ENCODE measurements at regions not wholly inside any gene's neighbourhood (a gene's known extent, or its start where the extent isn't known, plus 50 kb on each side); places are given as distances from the start of the nearest gene placed in this dataset.

DNA sequence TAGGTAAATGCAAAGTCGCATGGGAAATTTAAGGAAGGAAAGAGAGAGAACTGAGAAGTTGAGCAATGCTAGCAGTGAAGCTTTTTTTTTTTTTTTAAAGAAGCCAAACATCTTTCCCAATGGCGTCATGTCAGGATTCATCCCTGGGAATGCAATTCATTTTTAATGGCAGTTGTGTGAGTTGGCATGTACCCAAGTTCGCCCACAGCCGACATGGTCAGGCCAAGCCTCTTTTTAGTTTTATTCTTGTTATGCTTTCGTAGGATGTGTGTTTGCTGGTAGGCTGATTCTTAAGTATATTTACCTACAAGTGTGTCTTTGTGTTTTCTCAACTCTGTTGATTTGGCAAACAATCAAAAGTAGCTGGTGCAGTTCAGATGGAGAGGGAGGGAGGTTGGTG, 127.6 kb upstream of the ITGA6 start:
- Histone ChIP-seq H3K4me3 (ENCODE audit: low read depth in 1 of 2, low read length in 1 of 2) (no peak overlapping the region), H3K36me3 (no peaks in the 10 kb centered on the region), H3K4me1 (ENCODE audit: control insufficient read depth in 1 of 2, insufficient read depth in 1 of 2, low read depth in 1 of 2, low read length in 1 of 2) (no peaks in the 10 kb centered on the region), H3K9me3 (no peaks in the 10 kb centered on the region), H3K27me3 (peaks cover 27% of the 10 kb centered on the region), H3K27ac (no peak overlapping the region)
- TF ChIP-seq CTCF (IDR thresholded peaks at IDR 0.05), result no peak

GRCh38 chr2:172300851-172301250, 126.5 kb upstream of the ITGA6 start:
- no peak for TF ChIP-seq CTCF (IDR thresholded peaks at IDR 0.05)
- Histone ChIP-seq H3K36me3 (no peaks in the 10 kb centered on the region), H3K27ac (no peak overlapping the region), H3K4me1 (ENCODE audit: control insufficient read depth in 1 of 2, insufficient read depth in 1 of 2, low read depth in 1 of 2, low read length in 1 of 2) (no peaks in the 10 kb centered on the region), H3K4me3 (ENCODE audit: low read depth in 1 of 2, low read length in 1 of 2) (no peak overlapping the region), H3K27me3 (peaks cover 25% of the 10 kb centered on the region), H3K9me3 (no peaks in the 10 kb centered on the region)

DNA sequence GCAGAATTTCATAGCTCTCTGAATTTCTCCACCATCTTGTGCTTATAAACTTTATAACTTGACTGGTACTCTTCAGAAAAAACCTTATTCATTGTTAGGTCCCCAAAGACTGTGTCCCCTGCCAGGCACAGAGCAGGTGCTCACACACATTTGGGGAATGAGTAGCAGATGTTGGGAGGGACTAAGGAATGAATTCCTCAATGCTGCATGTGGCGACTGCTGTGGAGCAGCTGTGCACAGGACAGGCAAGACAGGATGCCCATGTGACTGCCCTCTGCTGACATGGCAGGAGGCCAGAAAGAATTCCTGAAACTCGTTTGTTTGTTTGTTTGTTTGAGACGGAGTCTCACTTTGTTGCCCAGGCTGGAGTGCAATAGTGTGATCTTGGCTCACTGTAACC, 122.3 kb upstream of the ITGA6 start:
- Histone ChIP-seq H3K36me3 (no peaks in the 10 kb centered on the region), H3K27ac (no peak overlapping the region)
- TF ChIP-seq CTCF (IDR thresholded peaks at IDR 0.05), result no peak

GRCh38 chr2:172307800-172308199, 119.6 kb upstream of the ITGA6 start:
- H3K27me3 ChIP-seq, result no peaks in the 10 kb centered on the region
- no peak overlapping the region for H3K27ac ChIP-seq
- no peak overlapping the region for H3K4me3 ChIP-seq (ENCODE audit: low read depth in 1 of 2, low read length in 1 of 2)
- H3K36me3 ChIP-seq, result no peaks in the 10 kb centered on the region
- no peak for TF ChIP-seq CTCF (IDR thresholded peaks at IDR 0.05)
- H3K9me3 ChIP-seq, result no peaks in the 10 kb centered on the region
- H3K4me1 ChIP-seq (ENCODE audit: control insufficient read depth in 1 of 2, insufficient read depth in 1 of 2, low read depth in 1 of 2, low read length in 1 of 2), result no peaks in the 10 kb centered on the region

More for the DNA sequence above, 122.3 kb upstream of the ITGA6 start:
- Histone ChIP-seq H3K27me3 (no peaks in the 10 kb centered on the region), H3K9me3 (no peaks in the 10 kb centered on the region), H3K4me1 (ENCODE audit: control insufficient read depth in 1 of 2, insufficient read depth in 1 of 2, low read depth in 1 of 2, low read length in 1 of 2) (no peaks in the 10 kb centered on the region), H3K4me3 (ENCODE audit: low read depth in 1 of 2, low read length in 1 of 2) (no peak overlapping the region)

- TF ChIP-seq CTCF (IDR thresholded peaks at IDR 0.05), result no peak
- H3K36me3 ChIP-seq, result no peaks in the 10 kb centered on the region
- H3K4me1 ChIP-seq (ENCODE audit: control insufficient read depth in 1 of 2, insufficient read depth in 1 of 2, low read depth in 1 of 2, low read length in 1 of 2), result no peaks in the 10 kb centered on the region
- no peak overlapping the region for H3K4me3 ChIP-seq (ENCODE audit: low read depth in 1 of 2, low read length in 1 of 2)
- no peaks in the 10 kb centered on the region for H3K9me3 ChIP-seq
- no peaks in the 10 kb centered on the region for H3K27me3 ChIP-seq
- no peak overlapping the region for H3K27ac ChIP-seq
Observed at GRCh38 chr2:172308253-172308935, 119.0 kb upstream of the ITGA6 start.

Data from neutrophil (primary cell).